Hepatocyte (in vitro differentiated cells): ENCODE measurements at regions not wholly inside any gene's neighbourhood (a gene's known extent, or its start where the extent isn't known, plus 50 kb on each side); places are given as distances from the start of the nearest gene placed in this dataset.
"Not testable (repeated sequence)": the region's sequence is repeated elsewhere in the genome, so short reads cannot be mapped to it uniquely, and the experiment has no call there.

Source experiments
- DNase-seq: peaks from one replicate; pipeline ENCODE4 v3.0.0-alpha.2; 2016; ENCODE audit warnings: low spot score
- H2AFZ ChIP-seq: fragments of 200-600 bp; sonication (generic); 2 replicates; pipeline ENCODE4 v1.6.0; 2016; ENCODE audit warnings: antibody characterized with exemption, mild to moderate bottlenecking
- H3K27ac ChIP-seq: fragments of 200-600 bp; sonication (generic); 2 replicates; pipeline ENCODE4 v1.5.1; 2016; ENCODE audit warnings: mild to moderate bottlenecking
- H3K27me3 ChIP-seq: fragments of 200-600 bp; sonication (generic); 2 replicates; pipeline ENCODE4 v1.6.1; 2016
- H3K36me3 ChIP-seq: fragments of 200-600 bp; sonication (generic); replicated peaks from 2 replicates; pipeline ENCODE4 v1.5.1; 2016; ENCODE audit warnings: low read depth; ENCODE audit not compliant: insufficient read depth
- H3K4me1 ChIP-seq: fragments of 200-600 bp; sonication (generic); 2 replicates; pipeline ENCODE4 v1.5.1; 2016; ENCODE audit warnings: mild to moderate bottlenecking, moderate library complexity; ENCODE audit not compliant: insufficient read depth
- H3K4me2 ChIP-seq: fragments of 200-600 bp; sonication (generic); 2 replicates; pipeline ENCODE4 v1.6.0; 2016
- H3K4me3 ChIP-seq: fragments of 200-600 bp; sonication (generic); 2 replicates; pipeline ENCODE4 v1.5.1; 2016; ENCODE audit warnings: mild to moderate bottlenecking
- H3K79me2 ChIP-seq: fragments of 200-600 bp; sonication (generic); 2 replicates; pipeline ENCODE4 v1.6.0; 2017; ENCODE audit warnings: mild to moderate bottlenecking
- H3K9me2 ChIP-seq: fragments of 200-600 bp; sonication (generic); replicated peaks from 2 replicates; pipeline ENCODE4 v1.6.0; 2017; ENCODE audit warnings: mild to moderate bottlenecking; ENCODE audit not compliant: insufficient read depth
- H3K9me3 ChIP-seq: fragments of 200-600 bp; sonication (generic); 2 replicates; pipeline ENCODE4 v1.5.1; 2016; ENCODE audit warnings: low read depth, mild to moderate bottlenecking
- H4K20me1 ChIP-seq: fragments of 200-600 bp; sonication (generic); 2 replicates; pipeline ENCODE4 v1.6.0; 2016; ENCODE audit warnings: mild to moderate bottlenecking; ENCODE audit not compliant: insufficient read depth, poor library complexity, severe bottlenecking
- EZH2 ChIP-seq: fragments of 200-600 bp; sonication (generic); IDR thresholded peaks from 2 replicates; pipeline ENCODE4 v1.6.1; 2016; ENCODE audit warnings: antibody characterized with exemption, mild to moderate bottlenecking, borderline replicate concordance
- EZH2phosphoT487 ChIP-seq: fragments of 200-600 bp; sonication (generic); IDR thresholded peaks from one replicate; pipeline ENCODE4 v1.6.1; 2018; ENCODE audit warnings: antibody characterized with exemption, mild to moderate bottlenecking, low read depth, moderate library complexity; ENCODE audit not compliant: unreplicated experiment, severe bottlenecking
- WGBS: methylation state at CpG from one replicate; pipeline ENCODE4 v1.1.6; 2016; ENCODE audit warnings: low lambda C conversion rate; ENCODE audit errors: missing lambda C conversion rate; 5-methylcytosine and 5-hydroxymethylcytosine counted together
- TF ChIP-seq, protein P1 (sequence below): fragments of 200-600 bp; sonication (generic); IDR thresholded peaks from 2 replicates; pipeline ENCODE4 v1.5.1; 2016; ENCODE audit warnings: antibody characterized with exemption, mild to moderate bottlenecking; ENCODE audit not compliant: poor library complexity

- no peaks in the 10 kb centered on the region for H3K27me3 ChIP-seq
- H3K9me3 ChIP-seq: no peaks in the 10 kb centered on the region
- no peaks in the 10 kb centered on the region for H3K36me3 ChIP-seq
- no peaks in the 10 kb centered on the region for H4K20me1 ChIP-seq
- H3K79me2 ChIP-seq: no peaks in the 10 kb centered on the region
- TF ChIP-seq, protein P1, sequence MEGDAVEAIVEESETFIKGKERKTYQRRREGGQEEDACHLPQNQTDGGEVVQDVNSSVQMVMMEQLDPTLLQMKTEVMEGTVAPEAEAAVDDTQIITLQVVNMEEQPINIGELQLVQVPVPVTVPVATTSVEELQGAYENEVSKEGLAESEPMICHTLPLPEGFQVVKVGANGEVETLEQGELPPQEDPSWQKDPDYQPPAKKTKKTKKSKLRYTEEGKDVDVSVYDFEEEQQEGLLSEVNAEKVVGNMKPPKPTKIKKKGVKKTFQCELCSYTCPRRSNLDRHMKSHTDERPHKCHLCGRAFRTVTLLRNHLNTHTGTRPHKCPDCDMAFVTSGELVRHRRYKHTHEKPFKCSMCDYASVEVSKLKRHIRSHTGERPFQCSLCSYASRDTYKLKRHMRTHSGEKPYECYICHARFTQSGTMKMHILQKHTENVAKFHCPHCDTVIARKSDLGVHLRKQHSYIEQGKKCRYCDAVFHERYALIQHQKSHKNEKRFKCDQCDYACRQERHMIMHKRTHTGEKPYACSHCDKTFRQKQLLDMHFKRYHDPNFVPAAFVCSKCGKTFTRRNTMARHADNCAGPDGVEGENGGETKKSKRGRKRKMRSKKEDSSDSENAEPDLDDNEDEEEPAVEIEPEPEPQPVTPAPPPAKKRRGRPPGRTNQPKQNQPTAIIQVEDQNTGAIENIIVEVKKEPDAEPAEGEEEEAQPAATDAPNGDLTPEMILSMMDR: peak; percentile 74
- TF ChIP-seq EZH2: no peak
- no peak overlapping the region for H3K4me3 ChIP-seq
- WGBS: 50% methylated on average over 9 of the region's 9 CpGs
- H2AFZ ChIP-seq: no peak overlapping the region
- H3K27ac ChIP-seq: no peak overlapping the region
- H3K4me2 ChIP-seq: no peak overlapping the region
- H3K4me1 ChIP-seq: no peaks in the 10 kb centered on the region
- DNase-seq: peak; percentile 60
- no peaks in the 10 kb centered on the region for H3K9me2 ChIP-seq
Observed at GRCh38 chr18:22703883-22704585, 229.1 kb upstream of the RBBP8 start.

DNA sequence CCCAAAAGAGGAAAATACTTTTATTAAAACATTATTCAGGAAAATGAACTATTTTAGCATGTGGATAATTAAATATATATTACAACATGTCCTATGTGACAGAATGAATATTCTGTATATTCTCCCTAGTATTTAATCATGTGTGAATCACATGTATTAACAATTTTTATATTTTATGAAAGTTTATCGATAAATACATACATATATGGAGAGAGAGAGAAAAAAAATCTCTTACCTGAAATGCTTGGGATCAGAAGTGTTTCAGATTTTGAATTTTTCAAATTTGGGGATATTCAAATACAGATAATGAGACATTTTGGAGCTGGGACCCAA lies 228.6 kb upstream of the RBBP8 start:
- H3K27ac ChIP-seq: no peak overlapping the region
- no peak for DNase-seq
- no peaks in the 10 kb centered on the region for H3K4me1 ChIP-seq
- WGBS: 94% methylated on average over 1 of the region's 1 CpG
- H3K36me3 ChIP-seq: no peaks in the 10 kb centered on the region
- no peaks in the 10 kb centered on the region for H3K79me2 ChIP-seq
- no peak overlapping the region for H3K4me2 ChIP-seq
- H2AFZ ChIP-seq: no peak overlapping the region
- no peak overlapping the region for H3K4me3 ChIP-seq
- H4K20me1 ChIP-seq: no peaks in the 10 kb centered on the region
- no peaks in the 10 kb centered on the region for H3K9me2 ChIP-seq
- TF ChIP-seq EZH2phosphoT487 (no peak), EZH2 (no peak)
- TF ChIP-seq, protein P1: no peak
- H3K27me3 ChIP-seq: no peaks in the 10 kb centered on the region
- H3K9me3 ChIP-seq: no peaks in the 10 kb centered on the region

DNA sequence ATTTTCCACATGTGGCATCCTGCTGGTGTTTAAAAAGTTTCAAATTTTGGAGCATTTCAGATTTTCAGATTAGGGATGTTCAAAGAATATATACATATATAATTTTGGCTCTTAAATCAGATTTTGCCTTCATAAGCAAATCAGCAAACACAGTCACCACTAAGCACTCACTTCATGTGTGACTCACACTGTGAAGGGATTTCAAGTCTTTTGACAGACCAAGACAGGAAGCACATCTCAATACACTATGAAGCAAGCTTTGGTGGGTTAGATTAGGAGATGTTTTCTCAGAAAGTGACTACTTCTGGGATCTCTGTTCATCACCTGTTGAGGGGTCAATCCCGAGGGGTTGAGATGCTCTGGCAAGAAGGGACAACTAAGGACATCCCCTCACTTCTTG lies 227.8 kb upstream of the RBBP8 start:
- Histone ChIP-seq H3K4me2 (no peak overlapping the region), H3K4me1 (peaks cover 5% of the 10 kb centered on the region), H3K9me3 (no peaks in the 10 kb centered on the region), H3K79me2 (no peaks in the 10 kb centered on the region), H3K36me3 (no peaks in the 10 kb centered on the region), H3K4me3 (no peak overlapping the region), H2AFZ (no peak overlapping the region), H3K27me3 (no peaks in the 10 kb centered on the region), H3K27ac (no peak overlapping the region), H3K9me2 (no peaks in the 10 kb centered on the region), H4K20me1 (no peaks in the 10 kb centered on the region)
- WGBS: 74% methylated on average over 1 of the region's 1 CpG
- DNase-seq: peak; percentile 37
- TF ChIP-seq EZH2 (no peak), EZH2phosphoT487 (no peak)
- TF ChIP-seq, protein P1: no peak

- H3K9me2 ChIP-seq, H3K4me2 ChIP-seq, H2AFZ ChIP-seq, H3K4me3 ChIP-seq, H3K79me2 ChIP-seq, H3K27me3 ChIP-seq, H3K36me3 ChIP-seq, H3K27ac ChIP-seq, H3K9me3 ChIP-seq, H3K4me1 ChIP-seq, DNase-seq, H4K20me1 ChIP-seq: not testable (repeated sequence)
- 95% methylated on average over 3 of the region's 3 CpGs for WGBS
Observed at GRCh38 chr18:22706025-22706424, 227.1 kb upstream of the RBBP8 start.
